H9 (cell line): ENCODE measurements at regions not wholly inside any gene's neighbourhood (a gene's known extent, or its start where the extent isn't known, plus 50 kb on each side); places are given as distances from the start of the nearest gene placed in this dataset.

Experiments used
- DNase-seq: peaks from one replicate; pipeline ENCODE4 v3.0.0-alpha.2; 2017
- H2AFZ ChIP-seq: one replicate; pipeline ENCODE4 v1.6.1; 2013; ENCODE audit warnings: mild to moderate bottlenecking, low read length, control low read depth, moderate library complexity
- H2AK5ac ChIP-seq: 2 replicates; pipeline ENCODE4 v1.6.1; 2013; ENCODE audit warnings: low read length, control low read depth, mixed read lengths; ENCODE audit not compliant: insufficient read length
- H2BK120ac ChIP-seq: one replicate; pipeline ENCODE4 v1.6.1; 2013; ENCODE audit warnings: low read depth, mild to moderate bottlenecking, low read length, control low read depth, inconsistent platforms; ENCODE audit not compliant: poor library complexity, severe bottlenecking
- H2BK12ac ChIP-seq: 2 replicates; pipeline ENCODE4 v1.6.1; 2013; ENCODE audit warnings: low read length, control low read depth, mixed read lengths, low read depth; ENCODE audit not compliant: insufficient read length
- H2BK15ac ChIP-seq: 2 replicates; pipeline ENCODE4 v1.6.1; 2013; ENCODE audit warnings: low read depth, low read length, control low read depth
- H2BK20ac ChIP-seq: one replicate; pipeline ENCODE4 v1.6.1; 2013; ENCODE audit warnings: low read depth, mild to moderate bottlenecking, low read length, control low read depth, inconsistent platforms; ENCODE audit not compliant: poor library complexity, severe bottlenecking
- H2BK5ac ChIP-seq: 2 replicates; pipeline ENCODE4 v1.6.1; 2013; ENCODE audit warnings: low read length, control low read depth, mixed read lengths; ENCODE audit not compliant: insufficient read length
- H3K14ac ChIP-seq: 2 replicates; pipeline ENCODE4 v1.6.1; 2013; ENCODE audit warnings: low read length, control low read depth; ENCODE audit not compliant: insufficient read depth
- H3K18ac ChIP-seq: 2 replicates; pipeline ENCODE4 v1.6.1; 2013; ENCODE audit warnings: low read depth, mild to moderate bottlenecking, mixed read lengths, low read length, control low read depth; ENCODE audit not compliant: insufficient read length
- H3K23ac ChIP-seq: 2 replicates; pipeline ENCODE4 v1.6.1; 2013; ENCODE audit warnings: low read length, control low read depth, mixed read lengths, low read depth; ENCODE audit not compliant: insufficient read length
- H3K23me2 ChIP-seq: 2 replicates; pipeline ENCODE4 v1.6.1; 2013; ENCODE audit warnings: low read depth, mild to moderate bottlenecking, mixed read lengths, low read length, control low read depth; ENCODE audit not compliant: insufficient read length, poor library complexity, severe bottlenecking
- H3K27ac ChIP-seq: 2 replicates; pipeline ENCODE4 v1.5.1; 2013; ENCODE audit warnings: low read length, control low read depth, mixed read lengths, low read depth; ENCODE audit not compliant: insufficient read length
- H3K27me3 ChIP-seq: 2 replicates; pipeline ENCODE4 v1.6.1; 2013; ENCODE audit warnings: low read length, control low read depth, inconsistent platforms; ENCODE audit not compliant: insufficient read depth
- H3K4ac ChIP-seq: 2 replicates; pipeline ENCODE4 v1.6.1; 2013; ENCODE audit warnings: low read depth, mild to moderate bottlenecking, control low read depth, inconsistent platforms, low read length, moderate library complexity
- H3K4me1 ChIP-seq: 2 replicates; pipeline ENCODE4 v1.6.1; 2013; ENCODE audit warnings: low read length, control low read depth, inconsistent platforms; ENCODE audit not compliant: insufficient read depth
- H3K4me2 ChIP-seq: 2 replicates; pipeline ENCODE4 v1.6.1; 2013; ENCODE audit warnings: low read length, control low read depth, mixed read lengths; ENCODE audit not compliant: insufficient read length, insufficient read depth
- H3K56ac ChIP-seq: 2 replicates; pipeline ENCODE4 v1.6.1; 2013; ENCODE audit warnings: low read depth, mild to moderate bottlenecking, mixed read lengths, low read length, control low read depth; ENCODE audit not compliant: insufficient read length
- H3K79me1 ChIP-seq: 2 replicates; pipeline ENCODE4 v1.6.1; 2013; ENCODE audit warnings: low read depth, mild to moderate bottlenecking, moderate library complexity, low read length, control low read depth, inconsistent platforms; ENCODE audit not compliant: insufficient read depth, poor library complexity, severe bottlenecking
- H3K79me2 ChIP-seq: 2 replicates; pipeline ENCODE4 v1.6.1; 2013; ENCODE audit warnings: low read length, control low read depth, inconsistent platforms; ENCODE audit not compliant: insufficient read depth
- H3K9ac ChIP-seq: 2 replicates; pipeline ENCODE4 v1.6.1; 2013; ENCODE audit warnings: low read length, control low read depth, mixed read lengths; ENCODE audit not compliant: insufficient read length; ENCODE audit errors: extremely low read depth
- H3K9me3 ChIP-seq: one replicate; pipeline ENCODE4 v1.6.1; 2013; ENCODE audit warnings: low read depth, low read length, inconsistent platforms; ENCODE audit not compliant: control insufficient read depth
- H3T11ph ChIP-seq: one replicate; pipeline ENCODE4 v1.6.1; 2013; ENCODE audit warnings: mild to moderate bottlenecking, low read length, control low read depth, inconsistent platforms
- H4K20me1 ChIP-seq: one replicate; pipeline ENCODE4 v1.6.1; 2013; ENCODE audit not compliant: control insufficient read depth, insufficient read length, insufficient read depth
- H4K5ac ChIP-seq: 2 replicates; pipeline ENCODE4 v1.6.1; 2013; ENCODE audit warnings: low read depth, mild to moderate bottlenecking, mixed read lengths, low read length, control low read depth; ENCODE audit not compliant: insufficient read length
- H4K8ac ChIP-seq: replicated peaks from 2 replicates; pipeline ENCODE4 v1.6.1; 2013; ENCODE audit warnings: low read length, control low read depth, mixed read lengths, low read depth; ENCODE audit not compliant: insufficient read length
- H4K91ac ChIP-seq: 2 replicates; pipeline ENCODE4 v1.6.1; 2013; ENCODE audit warnings: low read depth, mild to moderate bottlenecking, moderate library complexity, mixed read lengths, low read length, control low read depth; ENCODE audit not compliant: insufficient read length
- H3K27ac Mint-ChIP-seq, 3 experiments: 2 replicates in 2 of 3; 3 replicates in 1 of 3; pipeline ENCODE4 v1.8.0; 2020 to 2021; ENCODE audit warnings: mixed read lengths in 3 of 3, mild to moderate bottlenecking in 1 of 3, moderate library complexity in 1 of 3
- H3K27me3 Mint-ChIP-seq: 2 replicates; pipeline ENCODE4 v1.8.0; 2021; ENCODE audit warnings: low read depth, mild to moderate bottlenecking, moderate library complexity, mixed read lengths
- H3K36me3 Mint-ChIP-seq, 3 experiments: 2 replicates in 2 of 3; 3 replicates in 1 of 3; pipeline ENCODE4 v1.8.0; 2020 to 2021; ENCODE audit warnings: low read depth in 3 of 3, mixed read lengths in 3 of 3; ENCODE audit not compliant: insufficient read depth in 1 of 3
- H3K4me1 Mint-ChIP-seq, 2 experiments: 2 replicates each; pipeline ENCODE4 v1.8.0; 2020; ENCODE audit warnings: mixed read lengths in 2 of 2
- H3K4me3 Mint-ChIP-seq, 2 experiments: 2 replicates in 1 of 2; 3 replicates in 1 of 2; pipeline ENCODE4 v1.8.0; 2020 to 2021; ENCODE audit warnings: mild to moderate bottlenecking in 2 of 2, mixed read lengths in 2 of 2, moderate library complexity in 1 of 2
- H3K9me3 Mint-ChIP-seq, 2 experiments: 2 replicates in 1 of 2; 3 replicates in 1 of 2; pipeline ENCODE4 v1.8.0; 2020; ENCODE audit warnings: mild to moderate bottlenecking in 2 of 2, mixed read lengths in 2 of 2, moderate library complexity in 1 of 2
- CTCF ChIP-seq: fragments of 200-600 bp; sonication (generic); conservative IDR thresholded peaks from 3 replicates; pipeline ENCODE4 v1.8.0; 2021; ENCODE audit warnings: antibody characterized with exemption, mild to moderate bottlenecking
- WGBS: extraction: QIAGEN DNeasy Blood & Tissue Kit; methylation state at CpG from one replicate; pipeline ENCODE4 v1.1.7; 2013; ENCODE audit warnings: missing lambda C conversion rate, low lambda C conversion rate, mixed read lengths; ENCODE audit not compliant: insufficient read length; ENCODE audit errors: extremely low coverage; 5-methylcytosine and 5-hydroxymethylcytosine counted together

- Histone ChIP-seq H2BK20ac (no peak overlapping the region), H2BK5ac (no peak overlapping the region), H4K5ac (no peak overlapping the region), H3T11ph (no peak overlapping the region), H3K18ac (no peak overlapping the region), H3K4ac (no peak overlapping the region), H3K56ac (no peak overlapping the region), H4K91ac (no peak overlapping the region), H3K14ac (no peak overlapping the region), H2AK5ac (no peak overlapping the region), H4K8ac (no peak overlapping the region), H3K4me1 (no peaks in the 10 kb centered on the region), H3K9ac (no peak overlapping the region), H4K20me1 (no peaks in the 10 kb centered on the region), H3K79me2 (no peaks in the 10 kb centered on the region), H3K4me2 (no peak overlapping the region), H3K27me3 (peaks cover 3% of the 10 kb centered on the region; the same call in 1 of the 2 replicates), H2BK120ac (no peak overlapping the region), H2BK15ac (no peak overlapping the region), H3K23me2 (no peaks in the 10 kb centered on the region), H3K27ac (no peak overlapping the region), H2AFZ (no peak overlapping the region), H3K79me1 (no peaks in the 10 kb centered on the region), H2BK12ac (no peak overlapping the region), H3K23ac (no peak overlapping the region), H3K9me3 (no peaks in the 10 kb centered on the region)
- no peak for TF ChIP-seq CTCF
- Mint-ChIP-seq H3K36me3 (no peaks in the 10 kb centered on the region), H3K4me1 (peaks cover 6 to 12% of the 10 kb centered on the region in 2 experiments), H3K9me3 (no peaks in the 10 kb centered on the region), H3K4me3 (no peak overlapping the region), H3K27ac (peak overlapping the region in 1 of 3 experiments; percentile 65; a peak in 1 of 7 replicates), H3K27me3 (peaks cover 31% of the 10 kb centered on the region)
- no CpG with 5 or more reads among the region's 15 CpGs for WGBS
- DNase-seq: no peak
Measured at GRCh38 chr16:86052115-86052670, 153.2 kb downstream of the IRF8 start.
